AG04450 (cell line): ENCODE measurements at regions not wholly inside any gene's neighbourhood (a gene's known extent, or its start where the extent isn't known, plus 50 kb on each side); places are given as distances from the start of the nearest gene placed in this dataset.

Experiments used
- CTCF ChIA-PET: fragments of 300-600, 350-600 bp; formaldehyde crosslinking; extraction: SDS; loops from one replicate; lab custom pipeline; 2022; ENCODE audit warnings: antibody characterized with exemption, inconsistent platforms; lab: Charles Lee
- POLR2A ChIA-PET: fragments of 350-600 bp; formaldehyde crosslinking; extraction: SDS; loops from one replicate; lab custom pipeline; 2021; ENCODE audit warnings: antibody characterized with exemption, inconsistent platforms; lab: Yijun Ruan, JAX
- DNase-seq: peaks from one replicate; pipeline ENCODE4 v3.0.0-alpha.2; 2011; ENCODE audit warnings: low read depth, low spot score
- H3K27ac ChIP-seq: one replicate; pipeline ENCODE4 v1.5.1; 2012; ENCODE audit warnings: low read depth, low read length, control low read depth
- H3K27me3 ChIP-seq: one replicate; pipeline ENCODE4 v1.6.0; 2012; ENCODE audit warnings: low read length; ENCODE audit not compliant: control insufficient read depth, insufficient read depth
- H3K4me3 ChIP-seq: 2 replicates; pipeline ENCODE4 v1.5.1; 2011; ENCODE audit warnings: mild to moderate bottlenecking, low read depth, low read length, control low read depth
- H3K9me3 ChIP-seq: 2 replicates; pipeline ENCODE4 v1.5.1; 2012; ENCODE audit warnings: low read length; ENCODE audit not compliant: control insufficient read depth, insufficient read depth
- TF ChIP-seq, protein P1 (sequence below): IDR thresholded peaks from 2 replicates; pipeline ENCODE4 v1.5.1; 2011; ENCODE audit warnings: low read depth, low read length, control low read depth, inconsistent platforms

DNA sequence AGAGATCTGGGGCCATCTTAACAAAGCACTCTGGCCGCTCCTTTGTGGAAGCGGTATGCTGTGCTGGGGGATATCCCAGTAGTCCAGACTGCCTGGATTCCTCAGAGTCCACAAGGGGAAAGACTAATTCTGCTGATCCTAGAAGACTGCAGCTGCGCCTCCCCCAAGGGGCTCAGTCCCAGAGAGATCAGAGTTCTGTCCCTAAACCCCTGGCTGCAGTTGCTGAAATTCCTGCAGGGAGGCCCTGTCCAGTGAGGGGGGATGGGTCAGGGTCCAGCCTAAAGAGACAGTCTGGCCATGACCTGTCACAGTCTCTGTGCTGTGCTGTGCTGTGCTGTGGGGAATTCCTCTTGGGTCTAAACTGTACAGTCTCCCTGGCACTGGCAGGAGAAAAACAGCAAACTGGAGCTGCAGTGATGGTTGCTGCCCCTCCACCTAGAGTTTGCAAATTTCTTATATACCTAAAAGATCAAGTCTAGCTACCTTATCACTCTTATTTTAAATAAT is 575.1 kb upstream of the UBE2E2 start:
- H3K27ac ChIP-seq = no peak overlapping the region
- TF ChIP-seq, protein P1, sequence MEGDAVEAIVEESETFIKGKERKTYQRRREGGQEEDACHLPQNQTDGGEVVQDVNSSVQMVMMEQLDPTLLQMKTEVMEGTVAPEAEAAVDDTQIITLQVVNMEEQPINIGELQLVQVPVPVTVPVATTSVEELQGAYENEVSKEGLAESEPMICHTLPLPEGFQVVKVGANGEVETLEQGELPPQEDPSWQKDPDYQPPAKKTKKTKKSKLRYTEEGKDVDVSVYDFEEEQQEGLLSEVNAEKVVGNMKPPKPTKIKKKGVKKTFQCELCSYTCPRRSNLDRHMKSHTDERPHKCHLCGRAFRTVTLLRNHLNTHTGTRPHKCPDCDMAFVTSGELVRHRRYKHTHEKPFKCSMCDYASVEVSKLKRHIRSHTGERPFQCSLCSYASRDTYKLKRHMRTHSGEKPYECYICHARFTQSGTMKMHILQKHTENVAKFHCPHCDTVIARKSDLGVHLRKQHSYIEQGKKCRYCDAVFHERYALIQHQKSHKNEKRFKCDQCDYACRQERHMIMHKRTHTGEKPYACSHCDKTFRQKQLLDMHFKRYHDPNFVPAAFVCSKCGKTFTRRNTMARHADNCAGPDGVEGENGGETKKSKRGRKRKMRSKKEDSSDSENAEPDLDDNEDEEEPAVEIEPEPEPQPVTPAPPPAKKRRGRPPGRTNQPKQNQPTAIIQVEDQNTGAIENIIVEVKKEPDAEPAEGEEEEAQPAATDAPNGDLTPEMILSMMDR = no peak
- POLR2A ChIA-PET = no interaction called here
- H3K9me3 ChIP-seq = no peaks in the 10 kb centered on the region
- DNase-seq = no peak
- H3K4me3 ChIP-seq = no peak overlapping the region
- no peaks in the 10 kb centered on the region for H3K27me3 ChIP-seq
- CTCF ChIA-PET = no interaction called here

- no peaks in the 10 kb centered on the region for H3K27me3 ChIP-seq
- no peak overlapping the region for H3K4me3 ChIP-seq
- DNase-seq = no peak
- ChIA-PET CTCF (no interaction called here), POLR2A (no interaction called here)
- H3K9me3 ChIP-seq = no peaks in the 10 kb centered on the region
- no peak overlapping the region for H3K27ac ChIP-seq
- TF ChIP-seq, protein P1 = no peak
Observed at GRCh38 chr3:22632536-22632935, 570.6 kb upstream of the UBE2E2 start.

GRCh38 chr3:22634433-22634832 is 568.7 kb upstream of the UBE2E2 start:
- CTCF ChIA-PET = no interaction called here
- H3K9me3 ChIP-seq = no peaks in the 10 kb centered on the region
- TF ChIP-seq, protein P1 = no peak
- no peaks in the 10 kb centered on the region for H3K27me3 ChIP-seq
- no peak for DNase-seq
- POLR2A ChIA-PET = no interaction called here
- H3K4me3 ChIP-seq = no peak overlapping the region
- H3K27ac ChIP-seq = no peak overlapping the region

DNA sequence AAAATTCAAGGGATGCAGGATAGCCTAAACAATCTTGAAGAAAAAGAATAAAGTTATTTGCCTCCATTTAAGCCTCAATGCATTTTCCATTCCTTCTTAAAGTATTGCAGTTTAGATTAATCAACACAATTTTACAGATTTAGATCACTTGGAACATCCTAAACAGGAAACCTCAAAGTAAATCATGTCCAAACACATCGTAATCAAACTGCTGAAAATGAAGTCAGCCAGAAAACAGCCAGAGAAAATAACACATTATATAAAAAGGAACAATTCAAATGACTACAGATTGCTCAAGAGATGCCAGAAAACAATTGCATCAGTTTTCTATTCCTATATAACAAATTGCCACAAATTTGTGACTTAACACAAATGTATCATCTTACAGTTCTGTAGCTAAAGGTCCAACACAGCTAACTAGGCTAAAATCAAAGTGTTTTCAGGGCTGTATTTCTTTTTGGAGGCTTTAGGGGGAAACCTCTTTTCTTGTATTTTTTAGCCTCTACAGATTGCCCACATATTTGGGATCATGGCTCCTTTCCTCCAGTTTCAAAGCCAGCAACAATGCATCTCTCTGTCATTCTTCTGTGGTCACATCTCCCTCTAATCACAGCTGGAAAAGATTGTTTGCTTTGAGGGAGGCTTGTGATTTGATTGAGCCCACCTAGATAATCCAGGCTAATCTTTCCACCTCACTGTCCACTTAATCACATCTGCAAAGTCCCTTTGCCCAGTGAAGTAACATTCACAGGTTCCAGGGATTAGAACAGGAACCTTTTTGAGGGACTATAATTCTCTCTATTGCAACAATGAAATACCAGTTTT is 543.3 kb upstream of the UBE2E2 start:
- CTCF ChIA-PET = no interaction called here

GRCh38 chr3:22660606-22661005 is 542.5 kb upstream of the UBE2E2 start:
- DNase-seq = no peak
- ChIA-PET POLR2A (no interaction called here), CTCF (no interaction called here)
- Histone ChIP-seq H3K27ac (no peak overlapping the region), H3K9me3 (no peaks in the 10 kb centered on the region), H3K4me3 (no peak overlapping the region), H3K27me3 (no peaks in the 10 kb centered on the region)
- TF ChIP-seq, protein P1 = no peak

More for the DNA sequence above, 543.3 kb upstream of the UBE2E2 start:
- TF ChIP-seq, protein P1 = no peak
- POLR2A ChIA-PET = no interaction called here
- DNase-seq = no peak
- no peak overlapping the region for H3K4me3 ChIP-seq
- H3K27ac ChIP-seq = no peak overlapping the region
- no peaks in the 10 kb centered on the region for H3K27me3 ChIP-seq
- H3K9me3 ChIP-seq = no peaks in the 10 kb centered on the region
